Endothelial cell of umbilical vein (primary cell): ENCODE measurements at regions not wholly inside any gene's neighbourhood (a gene's known extent, or its start where the extent isn't known, plus 50 kb on each side); places are given as distances from the start of the nearest gene placed in this dataset.

ENCODE experiments used
- CTCF ChIP-seq, 2 donors: IDR thresholded peaks; 1 replicate in 1 of 2; 2 replicates in 1 of 2; pipeline ENCODE4 v1.5.1; 2011; ENCODE audit warnings: low read length in 2 of 2, mild to moderate bottlenecking in 2 of 2, moderate library complexity in 2 of 2, control low read depth in 1 of 2, inconsistent platforms in 1 of 2, low read depth in 1 of 2; ENCODE audit not compliant: insufficient read depth in 1 of 2; ENCODE audit errors: extremely low read depth in 1 of 2
- EZH2 ChIP-seq: IDR thresholded peaks from 2 replicates; pipeline ENCODE4 v1.6.1; 2012; ENCODE audit warnings: borderline replicate concordance, low read depth, mild to moderate bottlenecking, moderate library complexity, low read length, inconsistent platforms; ENCODE audit not compliant: severe bottlenecking
- MAX ChIP-seq: IDR thresholded peaks from 2 replicates; pipeline ENCODE4 v1.6.1; 2011; ENCODE audit not compliant: insufficient read depth, insufficient read length
- POLR2A ChIP-seq: IDR thresholded peaks from 2 replicates; pipeline ENCODE4 v1.6.1; 2012; ENCODE audit warnings: low read depth, mild to moderate bottlenecking, control low read depth, low read length
- POLR2AphosphoS5 ChIP-seq: IDR thresholded peaks from 2 replicates; pipeline ENCODE4 v1.6.1; 2012; ENCODE audit warnings: low read depth, mild to moderate bottlenecking, control low read depth, low read length, moderate library complexity; ENCODE audit not compliant: insufficient read depth

- TF ChIP-seq CTCF (IDR thresholded peaks at IDR 0.05; ENCODE audit: extremely low read depth in 1 of 2, insufficient read depth in 1 of 2, low read depth in 1 of 2, low read length in 2 of 2) (no peak), POLR2A (no peak), POLR2AphosphoS5 (no peak), EZH2 (no peak), MAX (no peak)
Observed at GRCh38 chr18:78725426-78725825, 254.2 kb upstream of the SALL3 start.
